KMS-11 (cell line): ENCODE measurements at regions not wholly inside any gene's neighbourhood (a gene's known extent, or its start where the extent isn't known, plus 50 kb on each side); places are given as distances from the start of the nearest gene placed in this dataset.

Experiments
- H2AFZ ChIP-seq: fragments of 200-600 bp; sonication (generic); 2 replicates; pipeline ENCODE4 v1.6.1; 2016; ENCODE audit warnings: antibody characterized with exemption, mixed run types, low read depth
- H3K27ac ChIP-seq: fragments of 200-600 bp; sonication (generic); 2 replicates; pipeline ENCODE4 v1.6.1; 2016; ENCODE audit warnings: mild to moderate bottlenecking, mixed run types
- H3K27me3 ChIP-seq: fragments of 200-600 bp; sonication (generic); 2 replicates; pipeline ENCODE4 v1.6.1; 2017; ENCODE audit warnings: mild to moderate bottlenecking, low read depth, mixed run types, moderate library complexity; ENCODE audit not compliant: insufficient read depth
- H3K36me3 ChIP-seq: fragments of 200-600 bp; sonication (generic); 2 replicates; pipeline ENCODE4 v1.6.1; 2017; ENCODE audit warnings: mild to moderate bottlenecking, mixed run types; ENCODE audit not compliant: insufficient read depth
- H3K4me1 ChIP-seq: fragments of 200-600 bp; sonication (generic); 2 replicates; pipeline ENCODE4 v1.6.1; 2016; ENCODE audit warnings: mild to moderate bottlenecking, low read depth, mixed run types; ENCODE audit not compliant: poor library complexity, severe bottlenecking
- H3K4me2 ChIP-seq: fragments of 200-600 bp; sonication (generic); 2 replicates; pipeline ENCODE4 v1.7.0; 2016; ENCODE audit warnings: mild to moderate bottlenecking, mixed run types
- H3K4me3 ChIP-seq: fragments of 200-600 bp; sonication (generic); IDR thresholded peaks from 2 replicates; pipeline ENCODE4 v1.6.1; 2017; ENCODE audit warnings: low read depth, low read length, mixed read lengths; ENCODE audit not compliant: insufficient read depth
- H3K79me2 ChIP-seq: fragments of 200-600 bp; sonication (generic); 2 replicates; pipeline ENCODE4 v1.6.1; 2016; ENCODE audit warnings: low read depth, mixed run types; ENCODE audit not compliant: insufficient read depth
- H3K9ac ChIP-seq: fragments of 200-600 bp; sonication (generic); 2 replicates; pipeline ENCODE4 v1.6.1; 2016; ENCODE audit warnings: mild to moderate bottlenecking, mixed run types
- H4K20me1 ChIP-seq: fragments of 200-600 bp; sonication (generic); 2 replicates; pipeline ENCODE4 v1.6.1; 2016; ENCODE audit warnings: mild to moderate bottlenecking, mixed run types; ENCODE audit not compliant: insufficient read depth
- TF ChIP-seq, protein P1 (sequence below): fragments of 200-600 bp; sonication (generic); conservative IDR thresholded peaks from 2 replicates; pipeline ENCODE4 v1.6.1; 2017; ENCODE audit warnings: low read depth, mild to moderate bottlenecking, antibody characterized with exemption, low read length, moderate library complexity, mixed read lengths

- Histone ChIP-seq H3K4me3 (no peak overlapping the region), H3K4me1 (no peaks in the 10 kb centered on the region), H3K27ac (no peak overlapping the region), H3K36me3 (no peaks in the 10 kb centered on the region), H2AFZ (no peak overlapping the region), H3K4me2 (no peak overlapping the region), H3K9ac (no peak overlapping the region), H3K27me3 (no peaks in the 10 kb centered on the region), H3K79me2 (no peaks in the 10 kb centered on the region), H4K20me1 (no peaks in the 10 kb centered on the region)
- TF ChIP-seq, protein P1, sequence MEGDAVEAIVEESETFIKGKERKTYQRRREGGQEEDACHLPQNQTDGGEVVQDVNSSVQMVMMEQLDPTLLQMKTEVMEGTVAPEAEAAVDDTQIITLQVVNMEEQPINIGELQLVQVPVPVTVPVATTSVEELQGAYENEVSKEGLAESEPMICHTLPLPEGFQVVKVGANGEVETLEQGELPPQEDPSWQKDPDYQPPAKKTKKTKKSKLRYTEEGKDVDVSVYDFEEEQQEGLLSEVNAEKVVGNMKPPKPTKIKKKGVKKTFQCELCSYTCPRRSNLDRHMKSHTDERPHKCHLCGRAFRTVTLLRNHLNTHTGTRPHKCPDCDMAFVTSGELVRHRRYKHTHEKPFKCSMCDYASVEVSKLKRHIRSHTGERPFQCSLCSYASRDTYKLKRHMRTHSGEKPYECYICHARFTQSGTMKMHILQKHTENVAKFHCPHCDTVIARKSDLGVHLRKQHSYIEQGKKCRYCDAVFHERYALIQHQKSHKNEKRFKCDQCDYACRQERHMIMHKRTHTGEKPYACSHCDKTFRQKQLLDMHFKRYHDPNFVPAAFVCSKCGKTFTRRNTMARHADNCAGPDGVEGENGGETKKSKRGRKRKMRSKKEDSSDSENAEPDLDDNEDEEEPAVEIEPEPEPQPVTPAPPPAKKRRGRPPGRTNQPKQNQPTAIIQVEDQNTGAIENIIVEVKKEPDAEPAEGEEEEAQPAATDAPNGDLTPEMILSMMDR: no peak
These were observed 341.9 kb upstream of the RORA start for GRCh38 chr15:61571026-61571425.

GRCh38 chr15:61564785-61565184, 335.7 kb upstream of the RORA start:
- no peaks in the 10 kb centered on the region for H3K27me3 ChIP-seq
- no peak overlapping the region for H3K4me3 ChIP-seq
- H3K4me1 ChIP-seq: no peaks in the 10 kb centered on the region
- no peaks in the 10 kb centered on the region for H3K36me3 ChIP-seq
- TF ChIP-seq, protein P1: no peak
- H3K79me2 ChIP-seq: no peaks in the 10 kb centered on the region
- no peak overlapping the region for H2AFZ ChIP-seq
- H3K4me2 ChIP-seq: no peak overlapping the region
- no peak overlapping the region for H3K9ac ChIP-seq
- H4K20me1 ChIP-seq: no peaks in the 10 kb centered on the region
- no peak overlapping the region for H3K27ac ChIP-seq

GRCh38 chr15:61558172-61559136, 329.4 kb upstream of the RORA start:
- H3K9ac ChIP-seq: no peak overlapping the region
- H3K4me1 ChIP-seq: peaks cover 6% of the 10 kb centered on the region
- no peak overlapping the region for H3K4me3 ChIP-seq
- H3K4me2 ChIP-seq: no peak overlapping the region
- TF ChIP-seq, protein P1: no peak
- H3K79me2 ChIP-seq: no peaks in the 10 kb centered on the region
- no peak overlapping the region for H2AFZ ChIP-seq
- H4K20me1 ChIP-seq: no peaks in the 10 kb centered on the region
- H3K36me3 ChIP-seq: no peaks in the 10 kb centered on the region
- H3K27me3 ChIP-seq: no peaks in the 10 kb centered on the region
- H3K27ac ChIP-seq: no peak overlapping the region

DNA sequence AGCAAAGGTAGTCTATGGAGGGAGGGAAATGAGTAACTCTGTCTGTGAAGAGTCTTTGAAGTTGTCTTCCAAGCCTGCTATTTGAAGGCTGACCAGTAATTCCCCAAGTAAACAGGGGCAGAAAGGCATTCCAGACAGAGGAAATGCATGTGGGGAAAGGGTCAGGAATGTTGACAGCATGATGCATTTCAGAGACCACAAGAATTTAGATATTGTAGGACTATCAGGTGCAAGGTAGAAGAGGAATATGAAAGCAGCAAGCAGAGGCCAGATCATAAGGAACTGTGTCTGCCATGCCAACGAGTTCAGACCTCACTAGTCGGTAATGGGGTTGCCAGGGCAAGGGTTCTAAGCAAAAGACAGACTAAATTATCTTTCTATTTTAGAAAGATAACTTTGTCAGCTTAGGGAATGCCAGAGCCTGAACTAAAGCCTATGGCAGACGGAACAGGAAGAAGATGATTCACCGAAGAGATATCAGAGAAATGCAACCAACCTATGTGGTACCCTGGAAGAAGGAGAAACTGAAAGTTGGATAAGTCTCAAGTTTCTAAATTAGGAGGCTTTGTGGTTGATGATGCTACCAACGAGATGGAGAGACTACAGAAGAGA, 327.0 kb upstream of the RORA start:
- Histone ChIP-seq H3K9ac (no peak overlapping the region), H3K4me2 (no peak overlapping the region), H3K27me3 (no peaks in the 10 kb centered on the region), H2AFZ (no peak overlapping the region), H3K4me3 (no peak overlapping the region), H4K20me1 (no peaks in the 10 kb centered on the region), H3K36me3 (no peaks in the 10 kb centered on the region), H3K4me1 (peaks cover 6% of the 10 kb centered on the region), H3K79me2 (no peaks in the 10 kb centered on the region), H3K27ac (no peak overlapping the region)
- TF ChIP-seq, protein P1: no peak
